Pancreas (tissue), 10 donors: ENCODE measurements at regions not wholly inside any gene's neighbourhood (a gene's known extent, or its start where the extent isn't known, plus 50 kb on each side); places are given as distances from the start of the nearest gene placed in this dataset.

ENCODE experiments used
- ATAC-seq, 4 donors: fragments of 200-7000 bp; cut with Tn5 transposase; one replicate each; pipeline versions ENCODE4 v1.8.0 to v1.9.1; 2020; ENCODE audit warnings: mild to moderate bottlenecking in 4 of 4, moderate library complexity in 4 of 4
- DNase-seq, 6 donors: peaks; one replicate each; pipeline ENCODE4 v3.0.0-alpha.2; 2020
- FAIRE-seq: peaks from 2 replicates; lab custom pipeline; 2012; peaks lifted over from hg19 to GRCh38; lab: Jason Lieb, UNC
- H3K27ac ChIP-seq, 4 donors: fragments of 200-600 bp; sonication (generic); 1 replicate in 3 of 4; 2 replicates in 1 of 4; pipeline versions ENCODE4 v1.5.0 to v1.8.0; 2020
- H3K27me3 ChIP-seq, 4 donors: fragments of 200-600 bp; one replicate each; pipeline ENCODE4 v1.8.0; 2021
- H3K36me3 ChIP-seq, 3 donors: fragments of 200-600 bp; sonication (generic) in 1 of 3; one replicate each; pipeline versions ENCODE4 v1.5.0 to v1.8.0; 2020 to 2021
- H3K4me1 ChIP-seq, 3 donors: fragments of 200-600 bp; one replicate each; pipeline ENCODE4 v1.8.0; 2021
- H3K4me3 ChIP-seq, 4 donors: fragments of 200-600 bp; sonication (generic) in 2 of 4; one replicate each; pipeline versions ENCODE4 v1.5.0 to v1.8.0; 2020 to 2021
- H3K9me3 ChIP-seq, 4 donors: fragments of 200-600 bp; one replicate each; pipeline ENCODE4 v1.8.0; 2021
- WGBS, 2 donors: extraction: QIAGEN DNeasy Blood & Tissue Kit; methylation state at CpG; one replicate each; pipeline ENCODE4 v1.1.7; 2013; 5-methylcytosine and 5-hydroxymethylcytosine counted together
- intact Hi-C, 3 donors: fragments of 100-400 bp; cut with DNase I; formaldehyde crosslinking; loops; one replicate each; pipeline versions ENCODE4 v1.11.1 to v1.14.2; 2022
- TF ChIP-seq, protein P1 (sequence below), 4 donors: fragments of 200-600 bp; sonication (generic) in 3 of 4; IDR thresholded peaks; one replicate each; pipeline versions ENCODE4 v1.5.0 to v1.8.0; 2021; ENCODE audit warnings: antibody characterized with exemption in 4 of 4
- donor health status: healthy with polysubstance abuse.
- donor health status: DM: no; HTN: no; CAD: no; lungs with moderate emphysema.
- donor health status: DM: no; HTN: no; CAD: no.
- donor health status: control.
- donor health status: control.
- donor health status: Bipolar disorder and iron deficiency.
- donor health status: DM: yes; HTN: yes; CAD: no.
- donor health status: DM: no; HTN: no; CAD: no.
- donor health status: DM: no; HTN: no; CAD: no.
- donor health status: DM: yes; HTN: yes; CAD: no.

DNA sequence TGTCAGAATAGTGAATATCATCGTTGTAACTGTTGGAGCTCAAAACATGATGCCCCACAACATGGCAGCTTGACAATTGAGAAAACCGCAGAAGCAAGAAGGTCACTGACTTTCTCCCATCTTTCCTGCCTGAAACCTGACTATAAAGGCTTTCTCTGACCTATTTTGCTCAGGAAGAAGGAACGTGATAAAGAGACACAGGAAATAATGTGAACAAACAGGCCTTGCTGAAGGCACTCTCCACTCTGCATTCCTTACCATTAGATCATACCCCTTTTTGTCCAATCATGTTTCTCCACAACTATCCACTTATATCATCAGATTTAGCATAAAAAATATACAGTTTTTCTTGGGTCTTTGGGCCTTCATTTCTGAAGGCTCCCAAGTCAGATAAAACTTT lies 916.8 kb downstream of the METTL15 start:
- H3K9me3 ChIP-seq = no peaks in the 10 kb centered on the region
- no peaks in the 10 kb centered on the region for H3K36me3 ChIP-seq
- intact Hi-C loops = no loop called here
- DNase-seq (no peak), ATAC-seq (no peak), FAIRE-seq (no peak)
- WGBS, 2 donors = 56 to 57% methylated on average over 3 of the region's 3 CpGs
- no peak overlapping the region for H3K4me3 ChIP-seq
- H3K27ac ChIP-seq = no peak overlapping the region
- H3K4me1 ChIP-seq = no peaks in the 10 kb centered on the region
- no peaks in the 10 kb centered on the region for H3K27me3 ChIP-seq
- TF ChIP-seq, protein P1, sequence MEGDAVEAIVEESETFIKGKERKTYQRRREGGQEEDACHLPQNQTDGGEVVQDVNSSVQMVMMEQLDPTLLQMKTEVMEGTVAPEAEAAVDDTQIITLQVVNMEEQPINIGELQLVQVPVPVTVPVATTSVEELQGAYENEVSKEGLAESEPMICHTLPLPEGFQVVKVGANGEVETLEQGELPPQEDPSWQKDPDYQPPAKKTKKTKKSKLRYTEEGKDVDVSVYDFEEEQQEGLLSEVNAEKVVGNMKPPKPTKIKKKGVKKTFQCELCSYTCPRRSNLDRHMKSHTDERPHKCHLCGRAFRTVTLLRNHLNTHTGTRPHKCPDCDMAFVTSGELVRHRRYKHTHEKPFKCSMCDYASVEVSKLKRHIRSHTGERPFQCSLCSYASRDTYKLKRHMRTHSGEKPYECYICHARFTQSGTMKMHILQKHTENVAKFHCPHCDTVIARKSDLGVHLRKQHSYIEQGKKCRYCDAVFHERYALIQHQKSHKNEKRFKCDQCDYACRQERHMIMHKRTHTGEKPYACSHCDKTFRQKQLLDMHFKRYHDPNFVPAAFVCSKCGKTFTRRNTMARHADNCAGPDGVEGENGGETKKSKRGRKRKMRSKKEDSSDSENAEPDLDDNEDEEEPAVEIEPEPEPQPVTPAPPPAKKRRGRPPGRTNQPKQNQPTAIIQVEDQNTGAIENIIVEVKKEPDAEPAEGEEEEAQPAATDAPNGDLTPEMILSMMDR (IDR thresholded peaks at IDR 0.05) = no peak

DNA sequence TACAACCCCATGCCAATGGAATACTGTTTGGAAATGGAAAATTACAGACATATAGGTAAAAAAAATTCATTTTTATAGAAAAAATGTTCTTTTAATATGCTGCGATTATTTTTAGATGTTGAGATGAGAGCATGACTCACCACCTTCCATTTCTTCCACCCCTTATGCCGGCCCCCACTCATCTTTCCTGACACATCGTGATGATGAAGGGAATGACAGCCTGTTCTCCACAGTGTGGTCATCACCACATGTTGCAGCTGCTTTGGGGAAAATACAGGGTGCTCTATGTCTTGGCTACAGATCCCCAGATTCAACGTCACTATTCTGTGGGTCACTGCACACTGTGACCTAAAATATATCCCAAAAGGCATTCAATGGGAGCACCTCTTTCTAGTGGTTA lies 916.2 kb downstream of the METTL15 start:
- FAIRE-seq (no peak), DNase-seq (no peak), ATAC-seq (no peak)
- Histone ChIP-seq H3K4me1 (no peaks in the 10 kb centered on the region), H3K4me3 (no peak overlapping the region), H3K27ac (no peak overlapping the region), H3K36me3 (no peaks in the 10 kb centered on the region), H3K9me3 (no peaks in the 10 kb centered on the region), H3K27me3 (no peaks in the 10 kb centered on the region)
- intact Hi-C loops = no loop called here
- WGBS, 2 donors = 70 to 78% methylated on average over 4 of the region's 4 CpGs
- TF ChIP-seq, protein P1 (IDR thresholded peaks at IDR 0.05) = no peak

DNA sequence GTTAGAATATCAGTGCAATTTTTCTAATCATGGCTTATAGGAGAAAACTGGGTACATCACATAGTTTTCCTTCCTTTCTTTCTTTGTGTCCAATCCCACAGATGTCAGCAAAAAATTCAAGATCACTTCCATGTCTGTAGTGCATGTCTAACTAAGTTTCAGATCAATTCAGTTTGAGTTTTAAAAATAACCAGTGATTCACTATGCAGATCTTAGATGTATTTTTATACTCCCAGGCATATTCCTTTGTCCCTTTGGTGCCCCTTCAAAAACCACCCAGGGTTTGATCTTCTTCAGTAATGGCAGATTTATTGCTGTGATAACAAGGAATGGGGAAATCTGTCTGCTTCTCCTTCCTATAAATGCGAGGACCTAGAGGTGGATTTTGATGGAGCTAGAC lies 915.6 kb downstream of the METTL15 start:
- FAIRE-seq (no peak), DNase-seq (no peak), ATAC-seq (no peak)
- Histone ChIP-seq H3K4me3 (no peak overlapping the region), H3K4me1 (no peaks in the 10 kb centered on the region), H3K36me3 (no peaks in the 10 kb centered on the region), H3K9me3 (no peaks in the 10 kb centered on the region), H3K27me3 (no peaks in the 10 kb centered on the region), H3K27ac (no peak overlapping the region)
- WGBS, 2 donors = 82% methylated on average over 1 of the region's 1 CpG
- TF ChIP-seq, protein P1 (IDR thresholded peaks at IDR 0.05) = no peak
- intact Hi-C loops = no loop called here

DNA sequence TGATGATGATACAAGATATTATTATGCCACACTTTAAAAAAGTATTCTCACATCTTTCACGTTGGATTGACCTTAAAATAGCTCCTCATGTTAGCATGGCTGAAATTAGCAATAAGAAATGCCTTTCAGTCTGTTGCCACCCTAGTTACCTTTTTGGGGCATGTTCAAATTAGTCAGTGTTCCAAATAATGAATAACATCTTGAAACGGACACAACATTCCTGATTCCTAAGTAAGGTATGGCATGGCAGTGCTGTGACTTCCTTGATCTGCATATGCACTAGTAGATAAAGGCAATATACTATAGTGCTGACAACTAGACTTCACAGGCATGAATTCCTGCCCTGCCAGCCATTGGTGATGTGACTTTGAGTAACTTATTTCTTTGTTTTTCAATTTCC lies 914.5 kb downstream of the METTL15 start:
- H3K4me1 ChIP-seq = no peaks in the 10 kb centered on the region
- no peak for FAIRE-seq
- no peak overlapping the region for H3K4me3 ChIP-seq
- intact Hi-C loops = no loop called here
- TF ChIP-seq, protein P1 (IDR thresholded peaks at IDR 0.05) = no peak
- no peak for ATAC-seq
- WGBS, 2 donors = 39 to 41% methylated on average over 2 of the region's 2 CpGs
- no peaks in the 10 kb centered on the region for H3K9me3 ChIP-seq
- H3K27ac ChIP-seq = no peak overlapping the region
- DNase-seq = no peak
- no peaks in the 10 kb centered on the region for H3K36me3 ChIP-seq
- no peaks in the 10 kb centered on the region for H3K27me3 ChIP-seq

DNA sequence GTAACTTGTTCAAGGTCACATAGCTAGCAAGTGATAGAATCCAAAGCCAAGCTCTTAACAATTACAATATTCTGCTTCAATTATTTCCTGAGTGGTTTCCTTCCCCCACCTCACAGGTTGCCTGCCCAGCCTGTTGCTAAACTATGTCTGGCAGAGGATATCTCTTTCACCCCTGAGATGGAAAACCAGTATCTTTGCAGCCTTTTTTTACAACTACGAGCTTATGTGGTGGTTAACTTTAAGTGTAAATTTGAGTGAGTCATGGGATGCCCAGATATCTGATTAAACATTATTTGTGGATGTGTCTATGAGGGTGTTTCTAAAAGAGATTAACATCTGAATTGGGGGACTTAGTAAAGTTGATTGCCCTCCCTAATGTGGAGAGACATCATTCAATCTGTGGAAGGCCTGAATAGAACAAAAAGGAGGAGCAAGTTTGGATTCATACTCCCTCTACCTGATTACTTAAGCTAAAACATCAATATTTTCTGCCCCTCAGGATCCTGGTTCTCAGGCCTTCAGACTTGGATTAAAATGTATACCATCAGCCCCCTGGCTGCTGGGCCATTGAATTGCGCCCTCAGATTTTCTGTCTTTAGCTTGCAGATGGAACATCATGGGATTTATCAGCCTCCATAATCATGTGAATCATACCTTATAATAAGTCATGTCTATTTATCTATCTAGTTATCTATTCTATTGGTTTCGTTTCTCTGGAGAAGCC lies 911.9 kb downstream of the METTL15 start:
- Histone ChIP-seq H3K27me3 (no peaks in the 10 kb centered on the region), H3K4me1 (no peaks in the 10 kb centered on the region), H3K36me3 (no peaks in the 10 kb centered on the region), H3K9me3 (no peaks in the 10 kb centered on the region), H3K27ac (no peak overlapping the region), H3K4me3 (no peak overlapping the region)
- peak in 1 of 4 donors; percentile 44 for ATAC-seq
- intact Hi-C loops = no loop called here
- TF ChIP-seq, protein P1 (IDR thresholded peaks at IDR 0.05) = peak in 2 of 4 donors; percentile 6 to 20
- 56 to 61% methylated on average over 3 of the region's 3 CpGs for WGBS, 2 donors
- no peak for DNase-seq
- FAIRE-seq = no peak
